ENCODE measurements at regions not wholly inside any gene's neighbourhood (a gene's known extent, or its start where the extent isn't known, plus 50 kb on each side); places are given as distances from the start of the nearest gene placed in this dataset.
"Not testable (repeated sequence)": the region's sequence is repeated elsewhere in the genome, so short reads cannot be mapped to it uniquely, and the experiment has no call there.

GRCh38 chr7:46261638-46262037, 340.6 kb upstream of the IGFBP3 start:
- not testable (repeated sequence) for DNase-seq

GRCh38 chr7:46259947-46260346, 338.9 kb upstream of the IGFBP3 start:
- no peak for DNase-seq

- no peak for DNase-seq
Observed at GRCh38 chr7:46257761-46258448, 336.8 kb upstream of the IGFBP3 start.

GRCh38 chr7:46256870-46257661, 336.0 kb upstream of the IGFBP3 start:
- no peak for DNase-seq

- DNase-seq: no peak
Observed at GRCh38 chr7:46253520-46253919, 332.4 kb upstream of the IGFBP3 start.

GRCh38 chr7:46247664-46248063, 326.6 kb upstream of the IGFBP3 start:
- no peak for DNase-seq

- no peak for DNase-seq
Observed at GRCh38 chr7:46245586-46246111, 324.6 kb upstream of the IGFBP3 start.

- DNase-seq: no peak
Observed at GRCh38 chr7:46244757-46245156, 323.7 kb upstream of the IGFBP3 start.

- no peak for DNase-seq
Observed at GRCh38 chr7:46243406-46243805, 322.3 kb upstream of the IGFBP3 start.

- no peak for DNase-seq
Observed at GRCh38 chr7:46239846-46240245, 318.8 kb upstream of the IGFBP3 start.

GRCh38 chr7:46237466-46237865, 316.4 kb upstream of the IGFBP3 start:
- DNase-seq: no peak

GRCh38 chr7:46233585-46234329, 312.7 kb upstream of the IGFBP3 start:
- DNase-seq: no peak

- no peak for DNase-seq
Observed at GRCh38 chr7:46230990-46231305, 309.9 kb upstream of the IGFBP3 start.

GRCh38 chr7:46230298-46230989, 309.4 kb upstream of the IGFBP3 start:
- no peak for DNase-seq

- DNase-seq: no peak
Observed at GRCh38 chr7:46229409-46229808, 308.3 kb upstream of the IGFBP3 start.

GRCh38 chr7:46226860-46227259, 305.8 kb upstream of the IGFBP3 start:
- no peak for DNase-seq

GRCh38 chr7:46224363-46224762, 303.3 kb upstream of the IGFBP3 start:
- no peak for DNase-seq

GRCh38 chr7:46220066-46220630, 299.1 kb upstream of the IGFBP3 start:
- DNase-seq: no peak

- DNase-seq: no peak
Observed at GRCh38 chr7:46218461-46219200, 297.6 kb upstream of the IGFBP3 start.

- no peak for DNase-seq
Observed at GRCh38 chr7:46215987-46216567, 295.0 kb upstream of the IGFBP3 start.

- DNase-seq: no peak
Observed at GRCh38 chr7:46214526-46214925, 293.5 kb upstream of the IGFBP3 start.

- no peak for DNase-seq
Observed at GRCh38 chr7:46213154-46213537, 292.1 kb upstream of the IGFBP3 start.
